ENCODE measurements at regions not wholly inside any gene's neighbourhood (a gene's known extent, or its start where the extent isn't known, plus 50 kb on each side); places are given as distances from the start of the nearest gene placed in this dataset.
A peak's percentile ranks its signal among the peaks of the same experiment; 100 is the strongest.

DNA sequence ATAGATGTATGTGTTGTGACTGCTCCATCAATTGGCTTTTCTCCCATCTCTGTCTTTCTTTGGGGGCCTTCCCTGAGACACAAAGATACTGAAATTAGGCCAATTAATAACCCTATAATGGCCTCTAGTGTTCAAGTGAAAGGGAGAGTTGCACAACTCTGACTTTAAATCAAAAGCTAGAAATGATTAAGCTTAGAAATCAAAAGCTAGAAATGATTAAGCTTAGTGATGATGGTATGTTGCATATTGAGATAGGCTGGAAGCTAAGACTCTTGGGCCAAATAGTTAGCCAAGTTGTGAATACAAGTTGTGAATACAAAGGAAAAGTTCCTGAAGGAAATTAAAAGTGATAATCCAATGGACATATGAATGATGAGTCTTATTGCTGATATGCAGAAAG lies 452.9 kb upstream of the AGA start:
- no peak for DNase-seq (ENCODE audit: extremely low read depth in 1 of 11, low read depth in 9 of 11, low spot score in 4 of 11)

DNA sequence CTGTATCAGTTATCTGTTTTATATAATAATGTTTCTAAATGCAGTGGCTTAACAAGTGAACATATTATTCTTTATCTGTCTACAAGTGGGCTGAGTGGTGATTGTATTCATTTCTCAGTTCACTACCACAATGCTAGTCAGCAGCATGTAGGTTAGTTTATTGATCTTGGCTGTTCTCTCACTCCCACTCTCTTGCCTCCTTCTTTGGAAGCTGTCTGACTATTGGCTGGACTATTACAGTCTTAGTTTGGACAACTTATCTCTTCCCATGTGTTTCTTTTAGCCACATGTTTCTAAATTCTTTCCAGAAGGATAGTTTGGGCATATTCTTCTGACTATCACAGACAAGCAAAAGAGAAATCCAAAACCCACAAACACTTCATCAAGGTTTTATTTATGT lies 459.5 kb upstream of the AGA start:
- no peak for DNase-seq (ENCODE audit: extremely low read depth in 1 of 11, low read depth in 9 of 11, low spot score in 4 of 11)

- no peak for DNase-seq (ENCODE audit: extremely low read depth in 1 of 11, low read depth in 9 of 11, low spot score in 4 of 11)
Observed at GRCh38 chr4:177902386-177902785, 460.1 kb upstream of the AGA start.

GRCh38 chr4:177907736-177908424 lies 465.6 kb upstream of the AGA start:
- DNase-seq (ENCODE audit: extremely low read depth in 1 of 11, low read depth in 9 of 11, low spot score in 4 of 11): no peak

DNA sequence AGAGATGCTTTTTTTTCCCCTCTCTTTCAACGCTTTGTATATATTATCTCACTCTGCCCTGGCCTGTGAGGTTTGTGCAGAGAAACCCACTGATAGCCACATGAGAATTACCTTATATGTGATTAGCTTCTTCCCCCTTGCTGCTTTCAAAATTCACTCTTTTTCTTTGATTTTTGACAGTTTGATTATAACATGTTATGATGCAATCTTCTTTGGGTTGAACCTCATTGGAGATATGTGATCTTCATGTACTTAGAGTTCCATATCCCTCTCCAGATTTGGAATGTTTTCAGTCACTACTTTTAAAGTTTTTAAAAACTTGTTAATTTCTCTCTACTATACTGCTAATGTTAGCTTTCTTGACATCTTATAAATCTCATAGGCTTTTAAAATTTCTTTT lies 479.5 kb upstream of the AGA start:
- DNase-seq (ENCODE audit: extremely low read depth in 1 of 11, low read depth in 9 of 11, low spot score in 4 of 11): no peak

DNA sequence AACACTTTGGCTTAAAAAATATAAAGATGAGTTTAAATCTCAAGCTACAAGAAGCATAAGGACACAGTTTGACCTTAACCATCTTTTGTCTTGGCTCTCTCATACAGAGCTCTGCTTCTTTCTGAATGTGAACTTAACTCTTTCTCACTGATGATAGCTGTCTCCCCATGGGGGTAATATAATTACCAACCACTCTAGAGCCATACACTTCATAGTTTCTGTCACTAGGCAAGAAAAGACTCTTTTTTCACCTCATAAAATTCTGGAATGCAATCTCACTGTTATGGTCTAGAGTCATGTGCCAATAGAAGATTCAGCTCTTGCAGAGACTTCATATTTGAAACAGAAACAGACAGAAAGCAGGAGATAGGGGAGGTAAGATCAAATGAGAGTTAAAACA lies 481.7 kb upstream of the AGA start:
- DNase-seq (ENCODE audit: extremely low read depth in 1 of 11, low read depth in 9 of 11, low spot score in 4 of 11): no peak

DNA sequence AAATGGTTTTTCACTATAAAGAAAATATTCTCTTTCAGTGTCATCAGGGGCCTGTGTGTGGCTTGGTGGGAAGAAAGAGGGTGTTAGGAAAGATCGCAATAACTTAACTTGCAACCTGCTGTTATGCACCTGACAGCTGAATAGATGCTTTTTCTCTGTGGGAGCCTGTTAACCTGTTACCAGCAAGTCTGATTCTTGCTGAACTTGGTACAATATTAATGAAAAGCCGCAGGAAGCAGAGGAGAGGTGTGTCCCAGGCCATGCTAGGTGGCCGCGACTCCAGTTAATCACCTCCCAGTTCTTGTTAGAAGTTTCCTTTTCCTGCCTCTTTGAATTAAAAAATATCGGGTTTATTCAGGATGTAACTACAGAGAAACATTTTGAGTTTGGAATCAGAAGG lies 494.8 kb upstream of the AGA start:
- peak in 1 of 11 donors; percentile 2 for DNase-seq (ENCODE audit: extremely low read depth in 1 of 11, low read depth in 9 of 11, low spot score in 4 of 11)

- DNase-seq (ENCODE audit: extremely low read depth in 1 of 11, low read depth in 9 of 11, low spot score in 4 of 11): no peak
Observed at GRCh38 chr4:177938226-177938625, 496.0 kb upstream of the AGA start.

GRCh38 chr4:177945268-177945667 lies 503.0 kb upstream of the AGA start:
- DNase-seq (ENCODE audit: extremely low read depth in 1 of 11, low read depth in 9 of 11, low spot score in 4 of 11): no peak

DNA sequence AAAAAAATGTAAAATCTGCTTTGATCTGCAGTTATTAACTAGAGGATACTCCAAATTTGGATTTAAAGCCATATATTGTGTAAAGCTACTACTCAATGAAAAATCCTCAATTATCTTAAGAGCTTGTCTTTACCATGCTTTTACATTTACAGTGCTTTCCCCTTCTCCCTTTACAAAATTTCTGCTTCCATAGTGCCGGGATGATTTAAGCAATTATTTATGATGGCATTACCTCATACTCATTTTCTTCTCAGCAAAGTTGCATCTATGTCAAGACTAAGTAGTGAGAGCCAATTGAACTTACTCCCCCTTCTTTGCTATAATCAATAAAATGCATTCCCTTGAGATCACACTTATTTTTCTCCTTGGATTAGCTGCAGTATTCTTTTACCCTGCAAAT lies 505.4 kb upstream of the AGA start:
- DNase-seq (ENCODE audit: extremely low read depth in 1 of 11, low read depth in 9 of 11, low spot score in 4 of 11): no peak

GRCh38 chr4:177948853-177949252 lies 506.6 kb upstream of the AGA start:
- no peak for DNase-seq (ENCODE audit: extremely low read depth in 1 of 11, low read depth in 9 of 11, low spot score in 4 of 11)

- no peak for DNase-seq (ENCODE audit: extremely low read depth in 1 of 11, low read depth in 9 of 11, low spot score in 4 of 11)
Observed at GRCh38 chr4:177951026-177951425, 508.8 kb upstream of the AGA start.

DNA sequence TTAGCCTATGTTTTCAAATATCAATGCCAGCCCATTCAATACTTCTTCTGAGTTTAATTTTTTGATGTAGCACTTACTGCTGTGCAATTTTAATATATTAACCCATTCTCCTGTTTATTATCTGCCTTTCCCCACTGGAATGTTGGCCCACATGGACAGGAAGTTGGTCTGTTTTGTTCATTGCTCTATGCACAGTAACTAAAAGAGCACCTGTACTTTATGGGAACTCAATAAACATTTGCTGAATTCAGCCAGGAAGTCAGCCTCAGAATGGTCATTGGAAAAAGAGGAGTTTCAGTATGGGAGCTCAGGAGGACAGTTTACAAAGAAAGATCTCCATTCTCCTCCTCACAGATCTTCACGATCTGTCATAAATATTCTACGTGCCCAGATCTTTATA lies 510.5 kb upstream of the AGA start:
- no peak for DNase-seq (ENCODE audit: extremely low read depth in 1 of 11, low read depth in 9 of 11, low spot score in 4 of 11)

DNA sequence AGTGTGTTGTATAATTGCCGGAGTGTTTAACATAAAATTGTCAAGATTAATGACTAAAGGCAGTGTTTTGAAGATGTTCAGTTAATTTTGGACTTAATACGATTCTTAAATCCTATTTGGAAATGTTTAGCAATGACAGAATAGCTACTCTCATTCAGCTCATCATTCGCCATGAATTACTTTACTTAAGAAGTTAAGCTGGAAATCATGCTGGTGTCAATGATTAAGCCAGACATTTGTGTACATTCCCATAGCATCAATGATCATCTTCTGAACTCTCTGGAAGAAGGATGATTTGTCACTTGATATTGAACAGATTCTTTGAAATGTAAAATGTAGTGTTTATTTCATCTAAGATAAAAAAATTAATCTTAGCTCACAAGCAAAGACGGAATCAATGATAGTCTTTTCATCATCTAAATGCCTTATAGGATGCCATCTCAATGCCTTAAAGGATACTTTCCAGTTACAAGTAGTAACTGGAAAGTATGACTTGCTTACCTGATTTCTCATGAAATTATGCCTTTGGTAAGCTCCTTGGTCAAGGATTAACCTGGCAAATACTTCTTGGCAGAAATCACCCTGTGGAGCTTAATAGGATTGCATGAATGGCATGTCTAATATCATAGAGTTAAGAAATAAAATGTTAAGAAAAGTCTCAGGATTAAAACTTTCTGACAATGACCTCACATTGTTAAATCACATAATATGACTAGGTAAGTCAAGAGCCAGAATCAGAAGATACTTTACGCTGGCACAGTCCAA lies 515.5 kb upstream of the AGA start:
- DNase-seq (ENCODE audit: extremely low read depth in 1 of 11, low read depth in 9 of 11, low spot score in 4 of 11): no peak

GRCh38 chr4:177960566-177960965 lies 518.3 kb upstream of the AGA start:
- no peak for DNase-seq (ENCODE audit: extremely low read depth in 1 of 11, low read depth in 9 of 11, low spot score in 4 of 11)

GRCh38 chr4:177961761-177962380 lies 519.6 kb upstream of the AGA start:
- DNase-seq (ENCODE audit: extremely low read depth in 1 of 11, low read depth in 9 of 11, low spot score in 4 of 11): no peak

- DNase-seq (ENCODE audit: extremely low read depth in 1 of 11, low read depth in 9 of 11, low spot score in 4 of 11): no peak
Observed at GRCh38 chr4:177964061-177964460, 521.8 kb upstream of the AGA start.

DNA sequence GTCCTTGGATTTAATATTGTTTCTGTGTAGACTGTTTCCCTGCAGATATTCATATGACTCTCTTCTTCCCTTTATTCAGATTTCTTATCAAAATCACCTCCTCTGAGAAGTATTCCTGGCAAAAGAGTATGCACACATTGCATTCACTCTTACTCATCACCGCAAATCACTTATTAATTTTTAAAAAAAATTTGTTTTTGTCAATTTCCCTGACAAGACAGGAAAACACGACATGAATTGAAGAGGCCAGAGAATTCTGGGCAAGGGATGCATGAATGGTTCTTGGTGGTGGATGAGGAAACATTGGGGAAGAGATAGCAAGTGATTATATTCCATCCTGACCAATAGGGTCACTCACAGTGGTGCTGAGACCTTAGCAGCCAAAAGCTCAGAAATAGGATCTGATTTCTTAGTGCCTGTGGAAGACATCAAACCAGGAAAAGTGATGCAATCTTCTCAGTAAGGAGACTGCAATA lies 522.5 kb upstream of the AGA start:
- DNase-seq (ENCODE audit: extremely low read depth in 1 of 11, low read depth in 9 of 11, low spot score in 4 of 11): no peak

- DNase-seq (ENCODE audit: extremely low read depth in 1 of 11, low read depth in 9 of 11, low spot score in 4 of 11): no peak
Observed at GRCh38 chr4:177967328-177967727, 525.1 kb upstream of the AGA start.

DNA sequence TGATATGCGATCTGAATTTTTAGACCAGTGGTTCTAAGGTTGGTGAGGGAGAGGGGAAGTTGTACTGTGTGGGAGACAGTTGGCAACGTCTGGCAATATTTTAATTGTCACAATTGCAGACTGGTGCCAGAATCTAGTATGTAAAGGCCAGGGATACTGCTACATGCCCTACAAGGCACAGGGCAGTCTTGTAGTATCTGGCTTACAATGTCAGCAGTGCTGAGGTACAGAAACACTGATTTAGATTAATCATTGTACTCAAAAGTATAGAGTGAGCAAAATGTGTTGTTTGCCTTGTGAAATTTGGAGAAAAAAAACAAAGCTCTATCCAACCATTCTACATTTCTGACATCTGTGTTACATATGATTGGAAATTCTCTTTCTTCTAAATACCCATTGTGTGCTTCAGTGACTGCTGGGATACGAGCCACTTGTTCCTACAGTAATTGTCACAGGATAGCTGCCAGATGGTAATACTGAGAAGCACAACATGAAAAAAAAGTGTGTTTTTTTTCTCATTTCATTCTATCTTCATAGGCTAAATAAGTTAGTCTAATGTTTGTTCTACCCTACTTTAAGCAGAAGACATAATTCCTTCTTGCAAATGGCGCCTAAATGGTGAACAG lies 526.7 kb upstream of the AGA start:
- no peak for DNase-seq (ENCODE audit: extremely low read depth in 1 of 11, low read depth in 9 of 11, low spot score in 4 of 11)
